ENCODE measurements at regions not wholly inside any gene's neighbourhood (a gene's known extent, or its start where the extent isn't known, plus 50 kb on each side); places are given as distances from the start of the nearest gene placed in this dataset.

DNA sequence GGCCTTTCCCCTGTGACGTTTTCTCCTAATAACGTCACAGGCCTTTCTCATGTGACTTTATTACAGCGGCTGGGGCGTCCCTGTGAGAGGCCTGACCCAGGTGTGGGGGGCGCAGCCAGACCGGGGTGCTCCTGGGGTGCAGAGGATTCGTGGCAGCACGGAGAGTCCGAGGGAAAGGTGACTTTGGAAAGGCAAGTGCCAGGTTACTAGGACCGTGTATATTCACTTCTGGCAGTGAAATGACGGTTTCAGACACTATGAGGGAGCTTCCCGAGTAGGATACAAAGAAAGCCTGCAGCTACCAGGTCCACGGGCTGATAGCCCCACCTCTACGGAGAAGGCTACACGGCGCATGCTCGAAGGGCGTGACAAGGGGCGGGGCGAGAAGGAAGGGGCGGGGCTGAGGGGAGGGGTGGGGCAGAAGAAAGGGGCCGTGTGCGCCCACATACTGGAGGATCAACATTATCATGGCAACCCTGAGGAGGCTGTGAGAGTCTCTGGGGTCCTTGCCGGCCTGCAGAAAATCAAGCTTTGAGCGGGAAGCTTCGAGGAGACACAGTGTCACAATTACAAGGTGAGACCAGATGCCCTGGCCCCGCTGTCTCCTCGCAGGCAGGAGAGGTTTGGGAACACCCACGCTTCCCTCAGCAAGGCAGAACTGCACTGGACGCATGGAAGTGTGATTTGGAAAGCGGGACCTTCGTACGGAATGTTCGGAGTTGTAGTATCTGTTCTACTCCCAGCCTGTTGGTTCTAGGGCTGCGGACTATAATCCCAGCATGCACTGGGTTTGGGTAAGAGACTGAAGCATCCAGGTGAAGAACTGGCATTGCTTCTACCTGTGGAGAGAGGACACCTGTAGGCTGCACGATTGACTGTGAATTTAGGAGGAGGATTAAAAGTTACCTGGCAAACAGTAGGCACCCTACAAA, 54.4 kb upstream of the ZNF337 start:
- DNase-seq (ENCODE audit: low read depth, low spot score) (peak; percentile 23), FAIRE-seq (no peak)
- POLR2A ChIA-PET = no interaction called here
- no peaks in the 10 kb centered on the region for H3K9me1 ChIP-seq (replicated peaks; ENCODE audit: control insufficient read depth, extremely low read depth, insufficient read depth, low read length)
- no peaks in the 10 kb centered on the region for H3K36me3 ChIP-seq (ENCODE audit: control insufficient read depth in 2 of 2, extremely low read depth in 1 of 2, insufficient read depth in 2 of 2, low read length in 2 of 2)
- CTCF ChIA-PET = interaction anchor here (0.6 kb wide), 1 partner anchor 490 kb away, joined by 3 read pairs; no protein-coding TSS in a partner anchor
- H4K20me1 ChIP-seq (replicated peaks; ENCODE audit: control insufficient read depth, extremely low read depth, insufficient read depth, low read length) = no peaks in the 10 kb centered on the region
- H3K4me3 ChIP-seq (replicated peaks in 1 of 3; ENCODE audit: insufficient read depth in 1 of 3, low read depth in 1 of 3, low read length in 3 of 3) = peak overlapping the region in 1 of 3 experiments; percentile 15
- peak overlapping the region; percentile 12 for H3K4me2 ChIP-seq (ENCODE audit: insufficient read depth, low read length)
- no peak overlapping the region for H3K27ac ChIP-seq (ENCODE audit: insufficient read depth, low read depth, low read length)
- no peaks in the 10 kb centered on the region for H3K9me3 ChIP-seq (replicated peaks; ENCODE audit: control insufficient read depth, insufficient read depth, low read length)
- TF ChIP-seq, protein P1, sequence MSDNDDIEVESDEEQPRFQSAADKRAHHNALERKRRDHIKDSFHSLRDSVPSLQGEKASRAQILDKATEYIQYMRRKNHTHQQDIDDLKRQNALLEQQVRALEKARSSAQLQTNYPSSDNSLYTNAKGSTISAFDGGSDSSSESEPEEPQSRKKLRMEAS (IDR thresholded peaks at IDR 0.05; ENCODE audit: insufficient read depth, insufficient read length) = no peak
- no peak for TF ChIP-seq MYC (IDR thresholded peaks at IDR 0.05; ENCODE audit: low read depth, low read length)
- TF ChIP-seq EZH2 (IDR thresholded peaks at IDR 0.05; ENCODE audit: borderline replicate concordance, low read depth, low read length, severe bottlenecking) = no peak
- no peak for TF ChIP-seq GATA2 (IDR thresholded peaks at IDR 0.05; ENCODE audit: insufficient read depth, insufficient read length, low read depth, low read length)
- TF ChIP-seq POLR2A (IDR thresholded peaks at IDR 0.05; ENCODE audit: low read depth, low read length) = no peak
- TF ChIP-seq, protein P2, sequence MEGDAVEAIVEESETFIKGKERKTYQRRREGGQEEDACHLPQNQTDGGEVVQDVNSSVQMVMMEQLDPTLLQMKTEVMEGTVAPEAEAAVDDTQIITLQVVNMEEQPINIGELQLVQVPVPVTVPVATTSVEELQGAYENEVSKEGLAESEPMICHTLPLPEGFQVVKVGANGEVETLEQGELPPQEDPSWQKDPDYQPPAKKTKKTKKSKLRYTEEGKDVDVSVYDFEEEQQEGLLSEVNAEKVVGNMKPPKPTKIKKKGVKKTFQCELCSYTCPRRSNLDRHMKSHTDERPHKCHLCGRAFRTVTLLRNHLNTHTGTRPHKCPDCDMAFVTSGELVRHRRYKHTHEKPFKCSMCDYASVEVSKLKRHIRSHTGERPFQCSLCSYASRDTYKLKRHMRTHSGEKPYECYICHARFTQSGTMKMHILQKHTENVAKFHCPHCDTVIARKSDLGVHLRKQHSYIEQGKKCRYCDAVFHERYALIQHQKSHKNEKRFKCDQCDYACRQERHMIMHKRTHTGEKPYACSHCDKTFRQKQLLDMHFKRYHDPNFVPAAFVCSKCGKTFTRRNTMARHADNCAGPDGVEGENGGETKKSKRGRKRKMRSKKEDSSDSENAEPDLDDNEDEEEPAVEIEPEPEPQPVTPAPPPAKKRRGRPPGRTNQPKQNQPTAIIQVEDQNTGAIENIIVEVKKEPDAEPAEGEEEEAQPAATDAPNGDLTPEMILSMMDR (IDR thresholded peaks at IDR 0.05; ENCODE audit: extremely low read depth in 1 of 2, insufficient read depth in 1 of 2, low read depth in 1 of 2, low read length in 2 of 2) = no peak
- TF ChIP-seq JUN (IDR thresholded peaks at IDR 0.05; ENCODE audit: borderline replicate concordance, insufficient read depth, insufficient read length, low read depth) = no peak
- no peak for TF ChIP-seq POLR2AphosphoS5 (IDR thresholded peaks at IDR 0.05; ENCODE audit: insufficient read depth, low read depth, low read length)
- H3K27me3 ChIP-seq (ENCODE audit: control insufficient read depth in 2 of 2, insufficient read depth in 2 of 2, low read length in 2 of 2) = peaks cover 0 to 6% of the 10 kb centered on the region in 2 experiments
- H3K9ac ChIP-seq (replicated peaks; ENCODE audit: extremely low read depth, insufficient read depth, low read length) = no peak overlapping the region
- no peaks in the 10 kb centered on the region for H3K4me1 ChIP-seq (ENCODE audit: control insufficient read depth, extremely low read depth, insufficient read depth, low read length)
- H2AFZ ChIP-seq (ENCODE audit: low read depth, low read length) = peak overlapping the region; percentile 66
- dilution Hi-C loops (cut with MboI; ENCODE audit: extremely low pct_ligation_motif_present, low sequenced_read_pairs) = no loop called here
- intact Hi-C loops (cut with micrococcal nuclease) = no loop called here
- no TSS peak for BruUV-seq (replicated peaks)
- H3K79me2 ChIP-seq (ENCODE audit: control insufficient read depth, insufficient read depth, low read length) = no peaks in the 10 kb centered on the region
